Gastroesophageal sphincter (tissue), 4 donors: ENCODE measurements at regions not wholly inside any gene's neighbourhood (a gene's known extent, or its start where the extent isn't known, plus 50 kb on each side); places are given as distances from the start of the nearest gene placed in this dataset.

Experiments
- ATAC-seq: fragments of 150-250 bp; one replicate; pipeline ENCODE4 v1.9.1; 2016; ENCODE audit warnings: mild to moderate bottlenecking, moderate library complexity
- H3K27ac ChIP-seq, 4 donors: fragments of 200-600 bp; sonication (generic) in 3 of 4; 1 replicate in 3 of 4; 2 replicates in 1 of 4; pipeline ENCODE4 v1.5.1; 2016 to 2019
- H3K27me3 ChIP-seq: fragments of 200-600 bp; sonication (generic); one replicate; pipeline ENCODE4 v1.5.1; 2019
- H3K36me3 ChIP-seq, 2 donors: fragments of 200-600 bp; sonication (generic); one replicate each; pipeline ENCODE4 v1.5.1; 2019; ENCODE audit warnings: control low read depth in 1 of 2
- H3K4me1 ChIP-seq, 3 donors: fragments of 200-600 bp; sonication (generic); 1 replicate in 2 of 3; 2 replicates in 1 of 3; pipeline ENCODE4 v1.5.1; 2016 to 2019; ENCODE audit warnings: control low read depth in 2 of 3
- H3K4me3 ChIP-seq, 2 donors: fragments of 200-600 bp; sonication (generic); one replicate each; pipeline ENCODE4 v1.5.1; 2019; ENCODE audit warnings: mild to moderate bottlenecking in 1 of 2, moderate library complexity in 1 of 2
- H3K9me3 ChIP-seq, 3 donors: fragments of 200-600 bp; sonication (generic); one replicate each; pipeline ENCODE4 v1.5.1; 2017 to 2019; ENCODE audit warnings: control low read depth in 2 of 3
- CTCF ChIP-seq, 4 experiments: fragments of 200-600 bp in 2 of 4; fragments of 450-650 bp in 2 of 4; sonication (generic) in 1 of 4; IDR thresholded peaks; one replicate each; pipeline ENCODE4 v1.5.1; 2017 to 2019; ENCODE audit warnings: antibody characterized with exemption in 4 of 4, mild to moderate bottlenecking in 2 of 4, moderate library complexity in 2 of 4
- EP300 ChIP-seq: sonication (generic); formaldehyde crosslinking; IDR thresholded peaks from one replicate; pipeline ENCODE4 v1.6.1; 2017; ENCODE audit warnings: antibody characterized with exemption, mild to moderate bottlenecking
- POLR2A ChIP-seq, 2 donors: fragments of 450-650 bp; IDR thresholded peaks; one replicate each; pipeline ENCODE4 v1.6.1; 2017; ENCODE audit warnings: antibody characterized with exemption in 2 of 2, mild to moderate bottlenecking in 2 of 2, moderate library complexity in 1 of 2
- POLR2AphosphoS5 ChIP-seq: sonication (generic); formaldehyde crosslinking; IDR thresholded peaks from one replicate; pipeline ENCODE4 v1.6.1; 2017; ENCODE audit warnings: antibody characterized with exemption
- WGBS, 2 donors: methylation state at CpG; one replicate each; pipeline ENCODE4 v1.1.5; 2018; ENCODE audit warnings: low coverage in 1 of 2; 5-methylcytosine and 5-hydroxymethylcytosine counted together

- H3K4me3 ChIP-seq = no peak overlapping the region
- H3K27me3 ChIP-seq = no peaks in the 10 kb centered on the region
- H3K9me3 ChIP-seq = no peaks in the 10 kb centered on the region
- no peaks in the 10 kb centered on the region for H3K36me3 ChIP-seq
- no peak for TF ChIP-seq POLR2AphosphoS5
- TF ChIP-seq EP300 = no peak
- no peak for TF ChIP-seq POLR2A (IDR thresholded peaks at IDR 0.05)
- no peaks in the 10 kb centered on the region for H3K4me1 ChIP-seq
- H3K27ac ChIP-seq = no peak overlapping the region
- ATAC-seq = no peak
- 78 to 86% methylated on average over 5 of the region's 5 CpGs for WGBS, 2 donors
These were observed 182.0 kb downstream of the ANKRD50 start for GRCh38 chr4:124530464-124531077.

GRCh38 chr4:124534131-124534530 lies 178.4 kb downstream of the ANKRD50 start:
- Histone ChIP-seq H3K36me3 (no peaks in the 10 kb centered on the region), H3K4me3 (no peak overlapping the region), H3K27me3 (no peaks in the 10 kb centered on the region), H3K9me3 (no peaks in the 10 kb centered on the region), H3K4me1 (no peaks in the 10 kb centered on the region), H3K27ac (no peak overlapping the region)
- no peak for ATAC-seq
- WGBS, 2 donors = 100% methylated on average over 2 of the region's 2 CpGs
- no peak for TF ChIP-seq CTCF (IDR thresholded peaks at IDR 0.05)
- no peak for TF ChIP-seq POLR2AphosphoS5
- TF ChIP-seq EP300 = no peak
- no peak for TF ChIP-seq POLR2A (IDR thresholded peaks at IDR 0.05)

- Histone ChIP-seq H3K9me3 (no peaks in the 10 kb centered on the region), H3K36me3 (no peaks in the 10 kb centered on the region), H3K27me3 (no peaks in the 10 kb centered on the region), H3K4me3 (no peak overlapping the region), H3K4me1 (no peaks in the 10 kb centered on the region), H3K27ac (no peak overlapping the region)
- no peak for ATAC-seq
- WGBS, 2 donors = 91 to 93% methylated on average over 1 of the region's 1 CpG
- TF ChIP-seq CTCF (IDR thresholded peaks at IDR 0.05) (no peak), POLR2AphosphoS5 (no peak), EP300 (no peak), POLR2A (IDR thresholded peaks at IDR 0.05) (no peak)
These were observed 177.5 kb downstream of the ANKRD50 start for GRCh38 chr4:124535003-124535402.

- no peak for TF ChIP-seq POLR2A (IDR thresholded peaks at IDR 0.05)
- TF ChIP-seq POLR2AphosphoS5 = no peak
- no peak for TF ChIP-seq EP300
- TF ChIP-seq CTCF (IDR thresholded peaks at IDR 0.05) = no peak
- no peak overlapping the region for H3K4me3 ChIP-seq
- H3K9me3 ChIP-seq = no peaks in the 10 kb centered on the region
- H3K27me3 ChIP-seq = no peaks in the 10 kb centered on the region
- no peaks in the 10 kb centered on the region for H3K36me3 ChIP-seq
- no peak for ATAC-seq
- 84 to 94% methylated on average over 3 to 4 of the region's 4 CpGs for WGBS, 2 donors
- no peaks in the 10 kb centered on the region for H3K4me1 ChIP-seq
- no peak overlapping the region for H3K27ac ChIP-seq
These were observed 175.6 kb downstream of the ANKRD50 start for GRCh38 chr4:124536946-124537345.

- TF ChIP-seq POLR2AphosphoS5 (no peak), POLR2A (IDR thresholded peaks at IDR 0.05) (no peak), EP300 (no peak), CTCF (IDR thresholded peaks at IDR 0.05) (no peak)
- H3K4me1 ChIP-seq = no peaks in the 10 kb centered on the region
- H3K36me3 ChIP-seq = no peaks in the 10 kb centered on the region
- H3K27ac ChIP-seq = no peak overlapping the region
- no peak for ATAC-seq
- no peak overlapping the region for H3K4me3 ChIP-seq
- H3K27me3 ChIP-seq = no peaks in the 10 kb centered on the region
- H3K9me3 ChIP-seq = no peaks in the 10 kb centered on the region
These were observed 174.6 kb downstream of the ANKRD50 start for GRCh38 chr4:124537971-124538370.
